Dedifferentiated amniotic fluid mesenchymal stem cell (primary cell): ENCODE measurements at regions not wholly inside any gene's neighbourhood (a gene's known extent, or its start where the extent isn't known, plus 50 kb on each side); places are given as distances from the start of the nearest gene placed in this dataset.
"Not testable (repeated sequence)": the region's sequence is repeated elsewhere in the genome, so short reads cannot be mapped to it uniquely, and the experiment has no call there.

ENCODE experiments used
- DNase-seq: peaks from one replicate; pipeline ENCODE4 v3.0.0-alpha.2; 2016; ENCODE audit errors: extremely low spot score

- no peak for DNase-seq
Observed at GRCh38 chr3:26145769-26146168, 355.9 kb downstream of the OXSM start.

GRCh38 chr3:26157428-26157827 lies 367.5 kb downstream of the OXSM start:
- not testable (repeated sequence) for DNase-seq

DNA sequence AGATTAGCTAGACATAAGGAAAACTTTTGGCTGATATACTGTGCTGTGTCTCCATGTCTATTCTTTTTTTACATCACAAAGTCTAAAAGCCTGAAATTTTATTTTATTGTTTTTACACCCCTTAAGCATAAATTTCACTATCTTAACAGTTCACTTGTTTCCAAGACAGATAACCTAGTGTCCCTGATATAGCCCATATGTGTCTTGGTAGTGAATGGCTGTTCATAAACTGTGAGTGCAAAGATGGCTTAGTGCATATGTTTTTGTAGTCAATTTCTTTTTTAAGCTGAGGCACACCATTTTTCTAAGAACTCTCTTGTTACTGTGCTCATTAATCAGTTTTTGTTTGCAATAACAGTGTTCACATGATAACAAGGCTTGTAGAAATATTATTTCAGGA lies 381.1 kb downstream of the OXSM start:
- no peak for DNase-seq

DNA sequence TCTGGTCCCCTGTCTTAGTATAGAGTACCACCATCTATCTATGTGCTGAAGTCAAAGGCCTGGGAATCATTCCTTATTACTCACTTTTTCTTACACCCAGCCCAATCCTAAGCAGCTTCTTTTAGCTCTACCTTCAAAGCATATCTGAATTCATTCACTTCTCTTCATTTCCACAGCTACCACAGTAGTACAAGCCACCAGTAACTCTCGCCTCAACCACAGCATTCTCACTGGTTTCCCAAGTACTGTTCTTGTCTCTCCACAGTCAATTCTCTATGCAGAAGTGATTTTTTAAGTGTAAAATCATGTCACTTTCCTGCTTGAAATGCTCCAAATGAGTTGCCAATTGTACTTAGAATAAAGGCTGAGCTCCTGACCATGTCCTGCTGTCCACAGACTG lies 401.7 kb downstream of the OXSM start:
- DNase-seq = no peak

DNA sequence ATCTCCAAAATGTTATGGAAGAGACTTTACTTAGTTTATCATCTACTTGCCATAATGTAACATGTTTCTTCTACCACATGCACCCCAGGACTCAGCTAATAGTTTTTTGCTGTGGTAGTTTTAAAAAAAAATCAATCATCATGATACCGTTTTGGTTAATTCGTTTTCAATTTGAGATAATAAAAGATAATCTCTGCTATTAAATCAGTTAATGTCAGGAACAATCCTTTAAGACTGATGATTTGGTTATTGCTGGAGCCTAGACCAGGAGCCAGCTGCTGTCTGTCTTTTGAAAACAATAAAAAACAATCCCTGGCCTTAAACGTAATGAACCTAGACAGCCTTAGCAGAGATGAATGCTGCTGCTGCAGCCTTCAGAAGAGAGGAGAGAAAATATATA lies 403.7 kb downstream of the OXSM start:
- no peak for DNase-seq

DNA sequence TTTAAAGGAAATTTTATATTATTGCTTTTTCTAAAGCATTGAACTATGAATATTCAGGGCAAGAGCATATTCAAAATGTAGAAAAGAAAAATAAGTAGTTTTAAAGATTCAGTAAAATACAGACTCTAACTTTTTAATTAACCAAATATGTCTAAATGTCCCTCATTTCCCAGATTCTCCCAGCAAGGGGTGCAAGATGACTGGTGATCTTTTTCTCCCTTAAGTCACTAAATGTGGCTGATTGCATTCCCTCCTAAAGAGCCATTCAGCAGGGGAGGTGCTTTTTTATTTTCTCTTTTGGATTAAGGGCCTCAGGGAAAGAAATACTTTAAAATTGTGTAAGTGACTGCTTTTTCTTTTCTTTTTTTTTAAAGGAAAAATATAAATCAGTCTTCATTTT lies 406.9 kb downstream of the OXSM start:
- DNase-seq = no peak

GRCh38 chr3:26198609-26199008 lies 408.7 kb downstream of the OXSM start:
- DNase-seq = no peak

DNA sequence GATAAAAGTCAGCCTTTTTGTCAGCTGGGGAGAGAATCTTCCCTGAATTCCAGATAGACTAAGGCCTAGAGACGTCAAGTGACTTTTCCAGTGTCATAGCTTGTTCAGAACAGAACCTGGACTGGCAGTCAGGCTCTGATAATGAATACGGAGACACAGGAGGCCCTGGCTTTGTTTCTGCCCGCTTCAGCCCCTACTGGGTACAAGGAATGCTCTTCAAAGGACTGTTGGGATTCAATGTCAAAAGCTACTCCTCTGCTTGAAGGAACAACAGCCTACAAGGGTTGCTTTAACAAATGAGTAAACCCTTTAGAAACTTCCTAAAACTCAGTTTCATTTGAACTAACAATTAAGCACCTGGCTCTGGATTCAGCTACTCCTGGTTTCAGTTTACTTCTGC lies 412.3 kb downstream of the OXSM start:
- no peak for DNase-seq

DNA sequence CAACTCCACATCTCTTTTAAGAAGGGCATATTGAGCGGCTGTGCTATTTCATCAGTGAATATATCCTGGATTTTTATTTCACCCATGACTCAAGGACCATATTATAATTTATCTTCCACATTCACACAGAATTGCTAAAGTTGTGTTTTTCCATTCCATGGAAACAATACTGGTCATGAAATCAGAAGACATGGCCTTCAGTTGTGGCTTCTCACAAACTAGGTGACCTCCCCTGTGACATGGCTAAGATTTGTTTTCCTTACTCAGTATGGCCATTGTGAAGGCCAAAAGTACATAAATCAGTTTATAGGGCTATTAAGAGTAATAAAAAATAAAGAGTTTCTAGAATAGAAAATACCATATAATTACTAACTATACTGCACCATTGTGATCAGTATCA lies 415.6 kb downstream of the OXSM start:
- no peak for DNase-seq

DNA sequence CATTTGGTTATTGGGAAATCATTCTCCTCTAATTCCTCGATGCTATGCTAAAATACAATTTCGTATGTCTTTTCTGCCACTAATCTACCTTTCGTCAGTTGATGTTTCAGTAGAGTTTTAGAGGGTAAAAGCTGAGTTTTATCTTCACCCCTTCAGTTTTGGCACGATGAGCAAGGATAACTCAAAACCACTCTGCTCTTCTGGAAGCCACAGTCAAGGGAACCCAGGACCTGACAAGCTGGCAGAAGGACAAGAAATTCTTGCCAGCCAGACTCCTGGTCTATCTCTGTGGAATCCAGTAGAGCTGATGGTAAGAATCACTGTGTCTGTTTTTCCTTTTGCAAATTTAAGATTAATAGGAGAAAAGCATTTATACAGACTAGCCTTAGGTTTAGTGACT lies 414.4 kb upstream of the LRRC3B start:
- DNase-seq = no peak

GRCh38 chr3:26229801-26230200 lies 392.8 kb upstream of the LRRC3B start:
- no peak for DNase-seq

DNA sequence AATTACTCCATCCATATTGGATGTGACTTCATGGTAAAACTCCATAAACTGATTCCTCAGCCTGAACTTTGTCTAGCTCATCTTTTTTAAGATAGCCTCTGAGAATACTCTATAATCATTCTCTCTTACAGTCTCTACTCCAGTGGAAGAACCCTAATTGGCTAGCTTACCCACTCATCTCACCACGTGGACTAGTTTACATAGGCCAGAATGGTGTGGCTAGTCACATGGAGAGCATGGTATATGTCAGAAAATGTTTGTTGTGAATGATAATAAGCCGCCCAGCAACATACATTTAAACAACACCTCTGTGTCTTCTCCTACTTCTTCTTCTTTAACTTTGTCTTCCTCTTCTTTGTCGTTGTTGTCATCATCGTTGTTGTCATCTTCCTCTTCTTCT lies 389.2 kb upstream of the LRRC3B start:
- DNase-seq = no peak

- DNase-seq = no peak
Observed at GRCh38 chr3:26236531-26236930, 386.0 kb upstream of the LRRC3B start.

DNA sequence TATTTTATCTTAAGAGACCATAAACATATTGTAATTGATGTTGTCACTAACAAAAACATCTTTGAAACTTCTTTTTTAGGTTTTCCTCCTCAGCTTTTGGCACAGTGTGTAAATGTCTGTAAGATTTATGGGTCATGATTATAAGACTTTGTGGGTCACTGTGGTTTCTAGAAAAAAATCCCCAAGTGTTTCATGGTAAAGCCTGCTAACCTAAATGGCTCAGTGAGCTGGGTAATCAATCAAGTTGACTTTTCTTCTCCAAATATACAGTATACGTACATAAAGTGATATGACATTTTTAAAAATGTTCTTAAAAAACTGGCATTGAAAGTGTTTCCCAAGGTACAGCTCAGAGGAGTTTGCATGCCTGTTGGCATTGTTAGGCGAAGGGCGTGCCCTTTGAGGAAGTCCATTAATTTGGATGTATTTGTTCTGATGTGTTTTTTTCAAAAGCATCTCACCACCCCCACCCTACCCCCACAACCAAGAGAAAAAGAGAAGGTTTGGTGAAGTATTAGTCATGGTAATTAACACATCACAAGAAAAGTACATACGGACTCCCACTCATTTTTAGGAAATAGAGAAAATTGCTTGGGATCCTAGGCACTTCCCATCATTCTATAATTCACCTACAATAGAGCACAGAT lies 385.4 kb upstream of the LRRC3B start:
- no peak for DNase-seq

DNA sequence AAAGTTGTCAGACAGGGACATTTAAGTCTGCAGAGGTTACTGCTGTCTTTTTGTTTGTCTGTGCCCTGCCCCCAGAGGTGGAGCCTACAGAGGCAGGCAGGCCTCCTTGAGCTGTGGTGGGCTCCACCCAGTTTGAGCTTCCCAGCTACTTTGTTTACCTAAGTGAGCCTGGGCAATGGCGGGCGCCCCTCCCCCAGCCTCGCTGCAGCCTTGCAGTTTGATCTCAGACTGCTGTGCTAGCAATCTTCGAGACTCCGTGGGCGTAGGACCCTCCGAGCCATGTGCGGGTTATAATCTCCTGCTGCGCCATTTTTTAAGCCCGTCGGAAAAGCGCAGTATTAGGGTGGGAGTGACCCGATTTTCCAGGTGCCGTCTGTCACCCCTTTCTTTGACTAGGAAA lies 378.0 kb upstream of the LRRC3B start:
- not testable (repeated sequence) for DNase-seq

DNA sequence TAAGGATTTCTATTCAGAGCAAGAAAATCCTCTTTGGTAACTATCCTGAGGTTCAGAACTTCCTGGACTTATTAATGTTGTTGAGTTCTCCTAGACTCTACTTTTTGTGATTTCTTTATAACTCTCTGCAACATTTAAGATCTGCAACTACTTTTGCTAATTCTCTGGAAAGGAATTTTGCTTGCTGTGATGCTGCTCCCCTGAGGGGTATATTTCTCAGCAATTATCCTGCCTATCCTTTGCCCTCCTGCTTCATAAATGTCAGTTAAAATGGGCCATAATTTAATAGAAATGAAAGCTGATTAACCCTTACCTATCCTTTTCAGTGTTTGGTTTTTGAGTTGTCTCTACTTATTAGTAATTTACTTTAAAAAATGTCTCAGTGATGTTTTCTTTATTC lies 377.3 kb upstream of the LRRC3B start:
- DNase-seq = no peak

GRCh38 chr3:26246901-26247300 lies 375.7 kb upstream of the LRRC3B start:
- no peak for DNase-seq

DNA sequence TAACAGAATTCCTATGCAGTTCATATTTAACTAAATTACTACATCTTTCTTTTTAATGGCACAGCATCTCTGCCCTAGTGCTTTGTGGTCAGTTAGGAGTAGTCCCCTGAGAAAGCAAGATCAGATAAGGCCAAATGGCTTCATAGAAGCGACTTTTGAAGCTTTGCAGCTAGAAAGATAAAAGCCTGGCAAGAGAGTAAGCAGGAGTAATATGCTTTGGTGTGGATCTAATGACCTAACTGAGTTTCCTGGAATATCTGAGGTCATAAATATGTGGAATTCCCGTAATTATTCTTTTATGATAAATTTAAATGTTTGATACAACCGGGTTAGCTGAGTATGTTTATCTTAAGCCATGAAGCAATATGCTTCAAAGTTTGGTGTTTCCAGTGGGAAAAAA lies 374.9 kb upstream of the LRRC3B start:
- no peak for DNase-seq

DNA sequence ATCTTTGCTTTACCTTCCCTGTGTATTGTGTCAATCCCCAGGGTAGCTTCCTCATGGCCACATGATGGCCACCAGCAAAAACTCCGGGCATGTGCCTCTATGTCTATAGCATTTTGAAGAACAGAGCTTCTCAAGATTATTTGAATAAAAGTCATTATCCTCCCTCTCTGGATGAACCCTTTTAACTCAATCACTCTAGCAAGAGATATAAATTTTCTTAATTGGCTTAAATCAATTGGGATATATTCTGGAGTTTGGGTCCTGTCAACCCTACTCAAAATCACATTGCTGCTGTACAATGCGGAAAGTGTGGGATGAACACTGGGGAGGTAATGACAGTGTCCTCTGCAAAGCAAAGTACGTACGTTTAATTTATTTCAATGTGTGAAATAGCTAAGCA lies 370.6 kb upstream of the LRRC3B start:
- no peak for DNase-seq

DNA sequence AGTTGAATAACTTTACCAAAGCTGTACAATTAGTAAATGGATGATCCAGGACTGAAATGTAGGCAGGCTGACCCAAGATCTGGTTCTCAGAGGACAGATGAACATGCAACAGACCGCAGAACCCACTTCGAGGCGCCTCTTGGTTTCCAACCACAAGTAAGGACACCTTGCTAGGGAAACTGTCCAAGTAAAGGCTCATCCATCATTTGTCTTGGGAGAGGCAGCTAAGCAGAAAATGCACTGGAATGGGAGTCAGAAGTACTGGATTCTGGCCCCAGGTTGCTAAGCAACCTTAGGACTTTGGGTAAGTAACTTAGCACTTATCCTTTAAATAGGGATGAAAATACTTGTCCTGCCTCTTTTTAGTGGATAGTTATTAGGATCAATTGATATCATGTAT lies 366.3 kb upstream of the LRRC3B start:
- DNase-seq = no peak

DNA sequence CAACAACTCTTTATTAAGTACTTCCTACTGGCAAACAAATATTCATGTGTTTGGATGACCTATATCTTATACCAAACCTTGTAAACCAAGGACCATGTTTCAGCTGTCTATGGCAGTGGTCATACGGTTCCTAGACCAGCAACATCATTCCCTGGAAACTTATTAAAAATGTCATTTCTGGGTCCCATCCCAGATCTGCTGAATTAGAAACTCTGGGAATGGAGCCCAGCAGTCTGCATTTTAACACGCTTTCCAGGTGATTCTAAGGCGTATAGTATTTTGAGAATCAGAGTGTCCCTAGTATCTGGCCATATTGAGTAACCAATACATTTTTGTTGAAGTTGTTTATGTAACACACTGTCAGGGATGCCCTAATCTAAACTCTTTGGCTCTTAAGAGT lies 363.4 kb upstream of the LRRC3B start:
- DNase-seq = no peak

DNA sequence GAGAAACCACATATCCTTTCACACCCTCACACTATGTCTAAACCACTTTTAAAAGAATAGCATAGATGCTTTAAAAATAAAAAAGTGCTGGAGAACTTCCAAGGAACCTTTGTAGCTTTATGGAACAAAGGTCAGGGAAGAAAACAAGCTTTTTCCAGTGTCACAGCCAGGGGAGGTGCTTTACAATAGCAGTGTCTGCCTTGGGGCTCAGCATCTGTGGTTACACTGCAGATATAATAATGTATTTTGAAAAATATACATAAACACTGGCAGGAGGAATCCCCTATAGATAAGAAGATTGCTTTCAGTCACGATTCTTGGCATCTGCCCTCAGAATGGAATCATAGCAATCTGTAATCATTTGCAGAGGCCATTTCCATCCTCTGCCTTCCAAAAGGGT lies 362.4 kb upstream of the LRRC3B start:
- no peak for DNase-seq

- no peak for DNase-seq
Observed at GRCh38 chr3:26264708-26265107, 357.9 kb upstream of the LRRC3B start.

DNA sequence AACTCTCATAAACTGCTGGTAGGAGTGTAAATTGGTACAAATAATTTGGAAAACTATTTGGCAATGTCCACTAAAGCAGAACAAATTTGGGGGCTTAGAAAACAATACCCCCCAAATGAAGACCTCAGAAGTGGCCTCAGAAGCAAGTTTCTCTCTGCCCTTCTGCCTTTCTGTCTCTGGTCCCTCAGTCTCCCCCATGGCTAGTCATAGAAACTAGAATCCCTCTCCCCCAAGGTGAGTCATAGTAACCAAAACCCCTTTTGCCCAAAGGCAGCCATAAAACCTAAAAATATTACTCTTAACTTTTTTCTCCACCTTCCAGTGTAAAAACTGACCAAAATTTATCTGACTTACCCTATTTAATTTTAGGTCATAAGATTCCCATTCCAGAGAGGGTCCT lies 350.7 kb upstream of the LRRC3B start:
- no peak for DNase-seq

DNA sequence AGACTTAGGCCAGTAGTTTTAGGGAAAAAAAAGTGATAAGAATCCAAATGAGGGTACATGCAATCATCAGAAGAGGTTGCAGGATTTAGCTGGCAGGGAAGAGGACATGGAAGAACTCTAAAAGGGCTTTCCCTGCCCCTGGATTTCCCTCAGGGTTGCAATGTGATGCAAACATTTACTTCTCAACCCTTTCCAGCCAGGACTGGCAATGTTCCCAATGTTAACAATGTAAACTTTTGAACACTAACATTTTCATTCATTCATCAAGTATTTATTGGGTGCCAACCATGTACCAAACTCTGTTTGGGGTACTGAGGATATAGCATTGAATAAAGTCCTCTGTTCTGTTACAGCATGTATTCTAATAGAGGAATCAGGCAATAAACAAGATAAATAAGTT lies 349.4 kb upstream of the LRRC3B start:
- DNase-seq = no peak
